22Rv1 (cell line): ENCODE measurements at regions not wholly inside any gene's neighbourhood (a gene's known extent, or its start where the extent isn't known, plus 50 kb on each side); places are given as distances from the start of the nearest gene placed in this dataset.

Experiments used
- H3K27ac ChIP-seq: fragments of 450-650 bp; 2 replicates; pipeline ENCODE4 v1.5.1; 2017
- ZFX ChIP-seq: fragments of 450-650 bp; IDR thresholded peaks from 2 replicates; pipeline ENCODE4 v1.6.1; 2017; ENCODE audit warnings: antibody characterized with exemption, borderline replicate concordance
- TF ChIP-seq, protein P1 (sequence below): fragments of 450-650 bp; IDR thresholded peaks from 2 replicates; pipeline ENCODE4 v1.5.1; 2017; ENCODE audit warnings: mild to moderate bottlenecking

DNA sequence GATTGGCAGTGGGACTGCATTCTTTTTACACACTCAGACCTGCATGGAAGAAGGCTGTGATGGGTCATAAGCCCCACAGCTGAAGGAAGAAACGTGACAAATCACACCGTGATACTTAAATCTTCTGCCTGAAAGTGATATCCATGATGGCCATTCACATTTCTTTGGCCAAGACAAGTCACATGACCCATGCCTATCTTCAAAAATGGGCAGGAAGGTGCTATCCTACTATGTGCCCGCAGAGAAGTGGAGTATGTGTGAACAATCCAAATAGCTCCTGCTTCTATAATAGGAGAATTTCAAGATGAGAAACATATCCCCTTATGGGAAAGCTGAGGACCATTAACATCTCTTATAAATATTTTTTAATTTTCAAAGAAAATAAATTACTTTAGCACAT lies 56.6 kb upstream of the TEAD1 start:
- TF ChIP-seq, protein P1, sequence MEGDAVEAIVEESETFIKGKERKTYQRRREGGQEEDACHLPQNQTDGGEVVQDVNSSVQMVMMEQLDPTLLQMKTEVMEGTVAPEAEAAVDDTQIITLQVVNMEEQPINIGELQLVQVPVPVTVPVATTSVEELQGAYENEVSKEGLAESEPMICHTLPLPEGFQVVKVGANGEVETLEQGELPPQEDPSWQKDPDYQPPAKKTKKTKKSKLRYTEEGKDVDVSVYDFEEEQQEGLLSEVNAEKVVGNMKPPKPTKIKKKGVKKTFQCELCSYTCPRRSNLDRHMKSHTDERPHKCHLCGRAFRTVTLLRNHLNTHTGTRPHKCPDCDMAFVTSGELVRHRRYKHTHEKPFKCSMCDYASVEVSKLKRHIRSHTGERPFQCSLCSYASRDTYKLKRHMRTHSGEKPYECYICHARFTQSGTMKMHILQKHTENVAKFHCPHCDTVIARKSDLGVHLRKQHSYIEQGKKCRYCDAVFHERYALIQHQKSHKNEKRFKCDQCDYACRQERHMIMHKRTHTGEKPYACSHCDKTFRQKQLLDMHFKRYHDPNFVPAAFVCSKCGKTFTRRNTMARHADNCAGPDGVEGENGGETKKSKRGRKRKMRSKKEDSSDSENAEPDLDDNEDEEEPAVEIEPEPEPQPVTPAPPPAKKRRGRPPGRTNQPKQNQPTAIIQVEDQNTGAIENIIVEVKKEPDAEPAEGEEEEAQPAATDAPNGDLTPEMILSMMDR: no peak
- TF ChIP-seq ZFX: no peak
- no peak overlapping the region for H3K27ac ChIP-seq

DNA sequence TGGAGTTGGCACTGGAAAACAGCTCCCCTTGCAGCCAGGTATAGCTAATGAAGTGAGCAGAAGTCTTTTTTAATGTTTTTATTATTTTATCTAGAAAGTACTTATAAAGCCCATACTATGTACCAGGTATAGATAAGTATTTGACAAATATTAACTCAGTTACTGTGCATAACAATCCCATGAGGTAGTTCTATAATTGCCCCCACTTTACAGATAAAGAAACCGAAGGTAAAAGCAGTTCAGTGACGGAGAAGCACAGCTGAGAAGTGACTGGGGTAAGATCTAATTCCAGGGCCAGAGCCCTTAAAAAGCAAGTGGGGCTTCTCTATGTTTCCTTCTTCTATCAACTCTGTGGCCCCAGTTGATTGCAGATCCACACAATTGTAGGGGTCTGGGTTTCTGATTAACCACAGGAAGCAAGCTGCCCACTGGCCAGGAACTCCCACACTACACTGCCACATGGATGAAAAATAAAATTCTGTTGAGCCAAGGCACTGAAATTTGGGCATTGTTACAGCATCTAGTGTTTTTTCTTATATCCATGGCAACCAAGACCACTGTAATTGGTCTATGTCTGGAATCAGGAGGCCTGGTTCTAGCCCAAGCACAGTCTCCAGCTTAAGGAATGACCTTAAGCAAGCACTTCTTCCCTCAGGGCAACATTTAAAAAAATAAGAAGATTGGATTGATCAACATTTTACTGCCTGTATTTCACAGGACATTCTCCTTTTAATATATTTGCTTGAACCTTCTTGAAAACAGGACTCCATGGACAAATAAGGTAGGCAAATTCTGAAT lies 55.3 kb upstream of the TEAD1 start:
- TF ChIP-seq, protein P1: no peak
- no peak for TF ChIP-seq ZFX

DNA sequence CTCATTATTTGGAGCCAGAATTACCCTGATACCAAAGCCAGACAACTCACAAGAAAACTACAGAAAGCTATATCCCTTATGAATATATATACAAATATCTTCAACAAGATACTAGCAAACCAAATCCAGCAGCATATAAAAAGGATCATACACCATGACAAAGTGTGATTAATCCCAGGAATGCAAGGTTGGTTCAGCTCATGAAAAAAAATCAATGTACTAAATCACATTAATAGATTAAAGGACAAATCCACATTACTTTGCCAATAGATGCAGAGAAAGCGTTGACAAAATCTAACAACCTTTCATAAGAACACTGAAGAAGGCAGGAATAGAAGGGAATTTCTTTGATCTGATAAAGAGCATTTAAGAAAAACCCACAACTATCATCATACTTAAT lies 50.4 kb upstream of the TEAD1 start:
- H3K27ac ChIP-seq: no peak overlapping the region
- no peak for TF ChIP-seq ZFX
- TF ChIP-seq, protein P1: no peak

More for the DNA sequence above, 55.3 kb upstream of the TEAD1 start:
- H3K27ac ChIP-seq: no peak overlapping the region
